HEK293T (cell line): ENCODE measurements at regions not wholly inside any gene's neighbourhood (a gene's known extent, or its start where the extent isn't known, plus 50 kb on each side); places are given as distances from the start of the nearest gene placed in this dataset.

Source experiments
- FOXM1 ChIP-seq: fragments of 450-650 bp; IDR thresholded peaks from 2 replicates; pipeline ENCODE4 v1.6.1; 2017; ENCODE audit warnings: mild to moderate bottlenecking, borderline replicate concordance
- TF ChIP-seq, protein P1 (sequence below): fragments of 450-650 bp; IDR thresholded peaks from 2 replicates; pipeline ENCODE4 v1.6.1; 2016

DNA sequence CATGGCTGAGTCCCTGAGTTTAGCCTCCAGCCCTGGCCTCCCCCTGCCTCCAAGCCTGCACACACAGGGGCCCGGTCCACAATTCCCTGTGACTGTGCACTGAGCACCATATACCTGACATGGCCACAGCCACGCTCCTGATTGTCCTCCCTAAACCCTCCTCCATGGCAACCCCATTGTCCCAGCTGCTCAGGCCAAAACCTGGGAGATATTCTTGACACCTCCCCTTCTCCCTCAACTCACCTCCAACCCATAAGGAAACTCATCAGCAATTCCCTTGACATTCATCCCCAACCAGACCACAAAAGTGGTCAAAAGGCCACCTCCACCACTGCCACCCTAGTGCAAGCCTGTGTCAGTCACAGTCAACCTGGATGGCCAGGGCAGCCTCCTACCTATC lies 107.5 kb upstream of the MVB12B start:
- TF ChIP-seq FOXM1, result no peak
- TF ChIP-seq, protein P1, sequence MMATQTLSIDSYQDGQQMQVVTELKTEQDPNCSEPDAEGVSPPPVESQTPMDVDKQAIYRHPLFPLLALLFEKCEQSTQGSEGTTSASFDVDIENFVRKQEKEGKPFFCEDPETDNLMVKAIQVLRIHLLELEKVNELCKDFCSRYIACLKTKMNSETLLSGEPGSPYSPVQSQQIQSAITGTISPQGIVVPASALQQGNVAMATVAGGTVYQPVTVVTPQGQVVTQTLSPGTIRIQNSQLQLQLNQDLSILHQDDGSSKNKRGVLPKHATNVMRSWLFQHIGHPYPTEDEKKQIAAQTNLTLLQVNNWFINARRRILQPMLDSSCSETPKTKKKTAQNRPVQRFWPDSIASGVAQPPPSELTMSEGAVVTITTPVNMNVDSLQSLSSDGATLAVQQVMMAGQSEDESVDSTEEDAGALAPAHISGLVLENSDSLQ, result no peak
